Stimulated activated CD8-positive, alpha-beta memory T cell treated with anti-CD3 and anti-CD28 coated beads, Interleukin-15, amount 100 ng/mL, for 1 hour (primary cell): ENCODE measurements at regions not wholly inside any gene's neighbourhood (a gene's known extent, or its start where the extent isn't known, plus 50 kb on each side); places are given as distances from the start of the nearest gene placed in this dataset.
A peak's percentile ranks its signal among the peaks of the same experiment; 100 is the strongest.
"Not testable (repeated sequence)": the region's sequence is repeated elsewhere in the genome, so short reads cannot be mapped to it uniquely, and the experiment has no call there.

Experiments
- DNase-seq: peaks from one replicate; pipeline ENCODE4 v3.0.0-alpha.2; 2020; ENCODE audit warnings: low read depth

- DNase-seq: no peak
Measured at GRCh38 chr10:129041916-129042315, 425.1 kb upstream of the MGMT start.

- DNase-seq: no peak
Measured at GRCh38 chr10:129042776-129043595, 424.1 kb upstream of the MGMT start.

GRCh38 chr10:129043691-129044090 lies 423.4 kb upstream of the MGMT start:
- DNase-seq: no peak

GRCh38 chr10:129045599-129045998 lies 421.4 kb upstream of the MGMT start:
- no peak for DNase-seq

- no peak for DNase-seq
Measured at GRCh38 chr10:129046065-129046681, 420.9 kb upstream of the MGMT start.

GRCh38 chr10:129046962-129047361 lies 420.1 kb upstream of the MGMT start:
- no peak for DNase-seq

- DNase-seq: no peak
Measured at GRCh38 chr10:129047600-129047999, 419.4 kb upstream of the MGMT start.

GRCh38 chr10:129048513-129048912 lies 418.5 kb upstream of the MGMT start:
- DNase-seq: no peak

- no peak for DNase-seq
Measured at GRCh38 chr10:129049501-129049900, 417.5 kb upstream of the MGMT start.

- DNase-seq: no peak
Measured at GRCh38 chr10:129055225-129055624, 411.8 kb upstream of the MGMT start.

- DNase-seq: no peak
Measured at GRCh38 chr10:129055986-129056385, 411.1 kb upstream of the MGMT start.

GRCh38 chr10:129056734-129057689 lies 410.0 kb upstream of the MGMT start:
- DNase-seq: no peak

- DNase-seq: peak; percentile 18
Measured at GRCh38 chr10:129057856-129058663, 409.0 kb upstream of the MGMT start.

GRCh38 chr10:129058664-129059155 lies 408.3 kb upstream of the MGMT start:
- DNase-seq: no peak

GRCh38 chr10:129059977-129060376 lies 407.1 kb upstream of the MGMT start:
- DNase-seq: no peak

GRCh38 chr10:129063212-129063611 lies 403.8 kb upstream of the MGMT start:
- no peak for DNase-seq

- no peak for DNase-seq
Measured at GRCh38 chr10:129063877-129064276, 403.2 kb upstream of the MGMT start.

GRCh38 chr10:129066529-129066928 lies 400.5 kb upstream of the MGMT start:
- not testable (repeated sequence) for DNase-seq

- DNase-seq: not testable (repeated sequence)
Measured at GRCh38 chr10:129071411-129071810, 395.6 kb upstream of the MGMT start.

- DNase-seq: no peak
Measured at GRCh38 chr10:129074939-129075338, 392.1 kb upstream of the MGMT start.

GRCh38 chr10:129075508-129075907 lies 391.5 kb upstream of the MGMT start:
- no peak for DNase-seq
